ENCODE measurements at regions not wholly inside any gene's neighbourhood (a gene's known extent, or its start where the extent isn't known, plus 50 kb on each side); places are given as distances from the start of the nearest gene placed in this dataset.

DNA sequence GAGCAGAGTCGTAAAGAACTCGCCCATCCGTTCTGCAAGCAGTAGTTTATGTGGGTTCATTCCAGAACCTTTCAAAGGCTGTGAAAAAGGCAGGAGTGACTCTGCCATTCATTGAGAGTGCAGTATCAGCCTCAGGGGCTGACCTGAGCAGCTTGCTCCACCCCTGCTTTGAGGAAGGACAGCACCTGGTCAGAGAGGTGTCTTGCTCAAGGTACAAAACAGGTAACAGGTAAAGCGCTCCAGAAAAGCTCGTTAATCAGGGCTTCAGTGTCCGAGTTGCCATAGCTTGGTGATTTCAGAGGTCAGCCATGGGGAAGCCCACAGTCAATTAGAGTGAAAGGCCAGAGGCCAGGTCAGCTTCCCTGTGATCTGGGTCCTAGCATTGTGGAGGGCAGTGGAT is 251.1 kb downstream of the ABCC12 start:
- no peak for TF ChIP-seq CTCF (IDR thresholded peaks at IDR 0.05)
- TF ChIP-seq ZFX (IDR thresholded peaks at IDR 0.05; ENCODE audit: borderline replicate concordance), result no peak

Measured in 22Rv1 (cell line).